ENCODE measurements at regions not wholly inside any gene's neighbourhood (a gene's known extent, or its start where the extent isn't known, plus 50 kb on each side); places are given as distances from the start of the nearest gene placed in this dataset.
A peak's percentile ranks its signal among the peaks of the same experiment; 100 is the strongest.

DNA sequence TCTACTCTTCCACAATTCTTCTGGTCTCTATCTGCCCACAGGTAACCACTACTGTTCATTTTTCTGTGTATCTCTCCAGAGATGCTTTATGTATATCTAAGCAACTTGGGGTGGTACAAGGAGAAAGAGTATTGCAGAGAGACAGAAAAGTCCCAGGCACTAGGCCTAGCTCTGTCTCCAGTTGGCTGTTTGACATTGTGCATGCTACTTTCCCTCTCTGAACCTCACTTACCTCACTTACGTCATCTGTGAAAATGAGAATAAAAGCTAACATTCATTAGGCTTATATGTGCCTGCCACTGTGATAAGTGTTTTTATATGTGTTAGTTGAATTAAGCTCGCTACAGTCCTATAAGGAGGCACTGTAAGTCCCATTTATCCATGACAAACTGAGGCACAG lies 76.7 kb upstream of the RNU6-1 start:
- ATAC-seq (ENCODE audit: low FRiP score) (no peak), DNase-seq (no peak)
- Histone ChIP-seq H3K27me3 (ENCODE audit: control insufficient read depth in 1 of 2, insufficient read depth in 2 of 2, low read length in 1 of 2) (no peaks in the 10 kb centered on the region), H3K4me1 (ENCODE audit: control insufficient read depth in 1 of 2, insufficient read depth in 2 of 2, low read length in 2 of 2) (peaks cover 7 to 17% of the 10 kb centered on the region in 2 donors), H3K27ac (ENCODE audit: low read depth in 1 of 2, low read length in 2 of 2) (peak overlapping the region; percentile 86 to 93), H3K36me3 (ENCODE audit: control insufficient read depth in 1 of 2, insufficient read depth in 2 of 2, low read length in 1 of 2) (no peaks in the 10 kb centered on the region), H3K4me3 (ENCODE audit: low read length in 2 of 2) (no peak overlapping the region), H3K9me3 (ENCODE audit: control insufficient read depth, low read length) (no peaks in the 10 kb centered on the region)
- intact Hi-C loops (cut with DNase I): loop anchor here in 1 of 2 donors (5.0 kb wide), 1 partner anchor 51 kb away; no protein-coding TSS in a partner anchor
- 32 to 38% methylated on average over 2 of the region's 2 CpGs for WGBS, 2 donors

DNA sequence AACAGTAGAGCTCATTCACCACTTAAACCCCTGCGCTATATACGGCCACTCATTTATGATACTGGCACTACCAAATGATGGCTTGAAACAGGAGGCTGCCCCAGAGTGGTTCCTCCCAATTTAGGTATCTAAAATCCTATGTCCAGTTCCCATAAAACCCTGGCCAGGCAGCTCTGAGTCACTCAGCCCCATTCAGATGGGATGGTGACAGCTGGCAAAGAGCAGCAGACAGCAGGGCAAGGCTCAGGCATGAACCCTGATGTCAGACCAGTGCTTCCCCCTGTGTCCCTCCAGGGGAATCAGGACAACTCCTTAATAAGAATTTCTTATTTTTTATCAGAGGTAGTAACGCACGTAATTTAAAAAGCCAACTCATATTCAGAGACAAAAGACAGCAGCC lies 77.2 kb upstream of the RNU6-1 start:
- Histone ChIP-seq H3K27ac (ENCODE audit: low read depth in 1 of 2, low read length in 2 of 2) (peak overlapping the region; percentile 86 to 89), H3K9me3 (ENCODE audit: control insufficient read depth, low read length) (no peaks in the 10 kb centered on the region), H3K27me3 (ENCODE audit: control insufficient read depth in 1 of 2, insufficient read depth in 2 of 2, low read length in 1 of 2) (no peaks in the 10 kb centered on the region), H3K4me1 (ENCODE audit: control insufficient read depth in 1 of 2, insufficient read depth in 2 of 2, low read length in 2 of 2) (peaks cover 7 to 17% of the 10 kb centered on the region in 2 donors), H3K4me3 (ENCODE audit: low read length in 2 of 2) (no peak overlapping the region), H3K36me3 (ENCODE audit: control insufficient read depth in 1 of 2, insufficient read depth in 2 of 2, low read length in 1 of 2) (no peaks in the 10 kb centered on the region)
- WGBS, 2 donors: 17 to 26% methylated on average over 4 of the region's 4 CpGs
- DNase-seq (peak; percentile 80 to 83), ATAC-seq (ENCODE audit: low FRiP score) (peak; percentile 63)
- intact Hi-C loops (cut with DNase I): loop anchor here in 1 of 2 donors (5.0 kb wide), 1 partner anchor 50 kb away; no protein-coding TSS in a partner anchor

DNA sequence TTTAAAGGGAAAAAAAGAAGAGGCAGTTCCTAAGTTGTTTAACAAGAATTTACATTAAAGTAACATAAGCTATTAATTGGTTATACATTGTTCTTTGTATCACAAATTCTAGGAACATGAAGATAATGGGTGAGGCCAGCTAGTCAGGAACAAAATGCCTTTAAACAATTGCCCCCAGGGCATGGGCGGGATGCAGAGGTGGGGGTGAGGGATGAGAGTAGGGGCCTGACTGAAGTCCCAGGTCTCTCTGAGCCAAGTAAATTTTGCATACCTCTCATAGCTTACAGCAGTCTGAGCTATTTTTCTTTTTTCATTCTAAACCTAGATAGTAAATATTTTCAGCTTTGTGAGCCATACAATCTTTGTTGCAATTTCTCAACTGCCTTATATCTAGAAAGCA lies 77.8 kb upstream of the RNU6-1 start:
- no peaks in the 10 kb centered on the region for H3K27me3 ChIP-seq (ENCODE audit: control insufficient read depth in 1 of 2, insufficient read depth in 2 of 2, low read length in 1 of 2)
- H3K9me3 ChIP-seq (ENCODE audit: control insufficient read depth, low read length): no peaks in the 10 kb centered on the region
- peaks cover 7 to 17% of the 10 kb centered on the region in 2 donors for H3K4me1 ChIP-seq (ENCODE audit: control insufficient read depth in 1 of 2, insufficient read depth in 2 of 2, low read length in 2 of 2)
- WGBS, 2 donors: 55 to 63% methylated on average over 1 of the region's 1 CpG
- H3K4me3 ChIP-seq (ENCODE audit: low read length in 2 of 2): no peak overlapping the region
- no peaks in the 10 kb centered on the region for H3K36me3 ChIP-seq (ENCODE audit: control insufficient read depth in 1 of 2, insufficient read depth in 2 of 2, low read length in 1 of 2)
- DNase-seq: no peak
- intact Hi-C loops (cut with DNase I): loop anchor here in 1 of 2 donors (5.0 kb wide), 1 partner anchor 50 kb away; no protein-coding TSS in a partner anchor
- no peak for ATAC-seq (ENCODE audit: low FRiP score)
- H3K27ac ChIP-seq (ENCODE audit: low read depth in 1 of 2, low read length in 2 of 2): peak overlapping the region; percentile 3 to 13

DNA sequence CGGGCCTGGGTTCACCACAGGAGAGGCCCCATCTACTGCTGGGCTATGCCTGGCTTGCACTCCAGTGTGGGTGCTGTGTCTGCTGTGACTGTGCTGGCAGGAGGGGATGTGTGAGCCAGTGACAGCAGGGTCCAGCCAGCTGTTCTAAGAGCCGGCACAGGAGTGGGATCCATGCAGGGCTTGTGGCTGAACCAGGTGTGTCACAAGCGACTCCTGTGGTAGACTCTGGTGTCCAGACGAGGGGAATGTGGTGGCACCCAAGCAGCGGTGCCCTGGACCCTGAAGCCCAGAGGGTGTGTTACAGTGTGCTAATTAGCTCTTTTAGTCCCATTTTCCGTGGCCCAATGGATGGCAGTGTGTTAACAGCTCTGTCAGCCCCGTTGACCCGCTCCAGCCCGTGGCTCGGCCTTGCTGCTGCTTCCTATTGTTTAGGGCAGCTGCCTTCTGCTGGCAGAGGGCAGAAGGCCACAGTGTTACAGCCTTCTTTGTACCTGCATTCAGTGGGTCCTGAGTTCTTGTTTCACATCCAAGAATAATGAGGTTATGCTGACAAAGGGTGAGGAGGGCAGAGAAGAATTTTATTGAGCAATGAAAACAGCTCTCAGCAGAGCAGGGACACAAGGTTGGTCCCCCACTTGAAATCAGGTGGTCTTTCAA lies 78.5 kb upstream of the RNU6-1 start:
- DNase-seq (no peak), ATAC-seq (ENCODE audit: low FRiP score) (no peak)
- H3K36me3 ChIP-seq (ENCODE audit: control insufficient read depth in 1 of 2, insufficient read depth in 2 of 2, low read length in 1 of 2): no peaks in the 10 kb centered on the region
- H3K4me3 ChIP-seq (ENCODE audit: low read length in 2 of 2): no peak overlapping the region
- peak overlapping the region; percentile 3 to 18 for H3K27ac ChIP-seq (ENCODE audit: low read depth in 1 of 2, low read length in 2 of 2)
- intact Hi-C loops (cut with DNase I): loop anchor here in 1 of 2 donors (5.0 kb wide), 1 partner anchor 49 kb away; no protein-coding TSS in a partner anchor
- peaks cover 10 to 19% of the 10 kb centered on the region in 2 donors for H3K4me1 ChIP-seq (ENCODE audit: control insufficient read depth in 1 of 2, insufficient read depth in 2 of 2, low read length in 2 of 2)
- H3K9me3 ChIP-seq (ENCODE audit: control insufficient read depth, low read length): no peaks in the 10 kb centered on the region
- no peaks in the 10 kb centered on the region for H3K27me3 ChIP-seq (ENCODE audit: control insufficient read depth in 1 of 2, insufficient read depth in 2 of 2, low read length in 1 of 2)
- 43 to 68% methylated on average over 10 of the region's 10 CpGs for WGBS, 2 donors

DNA sequence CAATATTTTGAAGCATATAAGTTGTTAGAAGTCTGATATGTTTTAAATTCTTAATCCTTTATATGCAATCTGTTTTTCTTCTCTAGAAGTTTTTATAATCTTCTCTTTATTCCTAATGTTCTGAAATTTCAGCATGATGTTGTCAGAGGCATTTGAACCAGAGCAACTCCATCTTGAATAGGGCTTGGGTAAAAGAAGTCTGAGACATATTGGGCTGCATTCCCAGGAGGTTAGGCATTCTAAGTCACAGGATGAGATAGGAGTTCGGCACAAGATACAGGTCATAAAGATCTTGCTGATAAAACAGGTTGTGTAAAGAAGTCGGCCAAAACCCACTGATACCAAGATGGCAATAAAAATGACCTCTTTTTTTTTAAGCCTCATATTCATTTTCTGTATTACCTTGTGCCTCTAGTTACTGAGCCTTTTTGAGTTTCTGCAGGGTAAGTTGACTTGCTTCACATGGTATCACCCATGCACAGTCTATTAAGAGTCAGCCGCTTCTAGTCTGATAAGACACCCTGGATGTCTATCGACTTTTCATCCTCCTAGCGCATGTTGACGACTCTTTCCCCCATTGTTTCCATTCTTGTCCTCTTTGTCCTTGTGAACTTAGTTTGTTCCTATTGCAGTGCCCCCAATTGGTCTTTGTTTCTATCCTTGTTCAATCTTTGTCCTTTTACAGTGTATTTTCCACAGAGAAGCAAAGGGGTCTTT lies 80.8 kb upstream of the RNU6-1 start:
- DNase-seq (no peak), ATAC-seq (ENCODE audit: low FRiP score) (no peak)
- no peaks in the 10 kb centered on the region for H3K9me3 ChIP-seq (ENCODE audit: control insufficient read depth, low read length)
- no peaks in the 10 kb centered on the region for H3K36me3 ChIP-seq (ENCODE audit: control insufficient read depth in 1 of 2, insufficient read depth in 2 of 2, low read length in 1 of 2)
- H3K4me1 ChIP-seq (ENCODE audit: control insufficient read depth in 1 of 2, insufficient read depth in 2 of 2, low read length in 2 of 2): peaks cover 11 to 32% of the 10 kb centered on the region in 2 donors
- H3K4me3 ChIP-seq (ENCODE audit: low read length in 2 of 2): no peak overlapping the region
- WGBS, 2 donors: 88 to 90% methylated on average over 6 of the region's 6 CpGs
- no peak overlapping the region for H3K27ac ChIP-seq (ENCODE audit: low read depth in 1 of 2, low read length in 2 of 2)
- H3K27me3 ChIP-seq (ENCODE audit: control insufficient read depth in 1 of 2, insufficient read depth in 2 of 2, low read length in 1 of 2): no peaks in the 10 kb centered on the region
- intact Hi-C loops (cut with DNase I): no loop called here

DNA sequence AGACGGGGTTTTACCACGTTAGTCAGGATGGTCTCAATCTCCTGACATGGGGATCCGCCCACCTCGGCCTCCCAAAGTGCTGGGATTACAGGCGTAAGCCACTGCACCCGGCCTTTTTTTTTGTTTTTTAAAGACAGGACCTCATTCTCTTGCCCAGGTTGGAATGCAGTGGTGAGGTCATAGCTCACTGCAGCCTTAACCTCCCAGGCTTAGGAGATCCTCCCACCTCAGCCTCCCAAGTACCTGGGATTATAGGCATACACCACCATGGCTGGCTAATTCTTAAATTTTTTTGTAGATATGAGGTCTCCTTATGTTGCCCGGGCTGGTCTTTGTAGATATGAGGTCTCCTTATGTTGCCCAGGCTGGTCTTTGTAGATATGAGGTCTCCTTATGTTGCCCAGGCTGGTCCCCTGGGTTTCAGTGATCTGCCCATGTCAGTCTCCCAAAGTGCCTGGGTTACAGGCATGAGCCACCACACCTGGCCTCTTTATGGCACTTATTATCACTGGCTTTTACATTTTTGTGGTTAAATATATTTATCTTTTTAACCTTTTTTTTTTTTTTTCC lies 82.3 kb upstream of the RNU6-1 start:
- DNase-seq: no peak
- Histone ChIP-seq H3K4me3 (ENCODE audit: low read length in 2 of 2) (no peak overlapping the region), H3K4me1 (ENCODE audit: control insufficient read depth in 1 of 2, insufficient read depth in 2 of 2, low read length in 2 of 2) (peaks cover 4 to 22% of the 10 kb centered on the region in 2 donors), H3K36me3 (ENCODE audit: control insufficient read depth in 1 of 2, insufficient read depth in 2 of 2, low read length in 1 of 2) (no peaks in the 10 kb centered on the region), H3K9me3 (ENCODE audit: control insufficient read depth, low read length) (no peaks in the 10 kb centered on the region), H3K27ac (ENCODE audit: low read depth in 1 of 2, low read length in 2 of 2) (no peak overlapping the region), H3K27me3 (ENCODE audit: control insufficient read depth in 1 of 2, insufficient read depth in 2 of 2, low read length in 1 of 2) (no peaks in the 10 kb centered on the region)
- intact Hi-C loops (cut with DNase I): no loop called here
- 94 to 96% methylated on average over 7 of the region's 7 CpGs for WGBS, 2 donors
- ATAC-seq (ENCODE audit: low FRiP score): no peak

DNA sequence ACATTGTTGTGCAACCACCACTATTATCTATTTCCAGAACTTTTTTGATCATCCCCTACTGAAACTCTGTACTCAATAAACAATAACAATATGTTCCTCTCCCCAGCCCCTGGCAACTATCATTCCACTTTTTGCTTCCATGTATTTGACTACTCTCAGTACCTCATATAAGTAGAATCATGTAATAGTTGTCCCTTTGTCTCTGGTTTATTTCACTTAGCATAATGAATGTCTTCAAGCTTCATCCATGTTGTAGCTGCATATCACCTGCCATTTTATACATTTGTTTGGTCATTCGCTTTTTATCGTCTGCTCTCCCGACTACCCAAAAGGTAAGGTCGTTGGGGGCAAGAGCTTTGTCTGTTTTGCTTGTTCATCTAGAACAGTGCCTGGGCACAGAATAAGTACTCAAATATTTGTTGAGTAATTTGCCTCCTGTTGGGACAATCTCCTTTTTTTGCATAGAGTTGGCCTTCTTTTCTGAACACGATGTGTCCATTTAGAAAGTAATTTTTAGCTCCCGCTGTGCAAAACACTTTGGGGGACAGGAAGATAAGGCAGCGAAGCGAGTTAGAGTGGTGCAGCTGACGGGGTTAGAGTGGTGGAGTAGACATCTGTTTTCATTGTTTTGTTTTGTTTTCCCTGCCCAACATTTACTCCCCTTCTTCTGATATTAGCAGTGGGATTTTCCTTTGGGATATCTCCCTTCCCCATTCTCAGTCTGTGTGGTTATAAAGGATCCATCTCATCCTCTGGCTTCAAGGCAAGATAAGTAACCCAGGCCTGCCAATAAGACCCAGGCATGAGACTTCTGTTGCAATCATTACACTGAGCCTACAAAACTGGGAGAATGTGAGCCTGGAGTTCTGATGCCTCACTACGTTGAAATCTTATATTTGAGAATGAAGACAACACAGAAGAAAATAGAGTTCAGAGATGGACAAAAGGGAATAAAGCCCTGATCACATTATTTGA lies 83.4 kb upstream of the RNU6-1 start:
- WGBS, 2 donors: 51 to 61% methylated on average over 10 of the region's 10 CpGs
- intact Hi-C loops (cut with DNase I): no loop called here
- Histone ChIP-seq H3K27me3 (ENCODE audit: control insufficient read depth in 1 of 2, insufficient read depth in 2 of 2, low read length in 1 of 2) (no peaks in the 10 kb centered on the region), H3K4me3 (ENCODE audit: low read length in 2 of 2) (no peak overlapping the region), H3K4me1 (ENCODE audit: control insufficient read depth in 1 of 2, insufficient read depth in 2 of 2, low read length in 2 of 2) (peaks cover 4 to 22% of the 10 kb centered on the region in 2 donors), H3K27ac (ENCODE audit: low read depth in 1 of 2, low read length in 2 of 2) (peak overlapping the region in 1 of 2 donors; percentile 79), H3K36me3 (ENCODE audit: control insufficient read depth in 1 of 2, insufficient read depth in 2 of 2, low read length in 1 of 2) (no peaks in the 10 kb centered on the region), H3K9me3 (ENCODE audit: control insufficient read depth, low read length) (no peaks in the 10 kb centered on the region)
- ATAC-seq (ENCODE audit: low FRiP score) (peak; percentile 77), DNase-seq (no peak)

DNA sequence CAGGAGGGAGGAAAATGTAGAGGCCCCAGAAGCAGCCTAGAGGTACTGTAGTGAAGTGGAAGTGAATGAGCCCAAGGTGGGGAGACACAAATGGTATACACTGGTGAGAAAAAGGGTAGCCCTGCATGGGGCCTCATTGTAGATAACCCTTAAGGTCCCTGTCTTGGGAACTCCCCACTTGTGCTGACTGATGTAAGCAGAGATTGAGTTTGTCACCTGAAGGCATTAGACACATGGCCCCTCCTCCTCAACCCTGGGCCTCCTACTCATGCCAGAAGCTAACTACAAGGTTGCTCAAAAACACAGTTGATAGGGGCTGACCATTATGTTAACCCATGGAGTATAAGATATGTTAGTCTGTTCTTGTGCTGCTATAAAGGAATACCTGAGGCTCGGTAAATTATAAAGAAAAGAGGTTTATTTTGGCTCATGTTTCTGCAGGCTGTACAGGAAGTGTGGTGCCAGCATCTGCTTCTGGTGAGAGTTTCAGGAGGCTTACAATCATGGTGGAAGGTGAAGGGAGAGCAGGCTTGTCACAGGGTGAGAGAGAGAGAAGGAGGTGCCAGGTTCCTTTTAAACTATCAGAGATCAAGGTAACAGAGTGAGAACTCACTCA lies 84.6 kb upstream of the RNU6-1 start:
- no peaks in the 10 kb centered on the region for H3K27me3 ChIP-seq (ENCODE audit: control insufficient read depth in 1 of 2, insufficient read depth in 2 of 2, low read length in 1 of 2)
- H3K9me3 ChIP-seq (ENCODE audit: control insufficient read depth, low read length): no peaks in the 10 kb centered on the region
- peaks cover 4 to 22% of the 10 kb centered on the region in 2 donors for H3K4me1 ChIP-seq (ENCODE audit: control insufficient read depth in 1 of 2, insufficient read depth in 2 of 2, low read length in 2 of 2)
- WGBS, 2 donors: 17 to 33% methylated on average over 1 of the region's 1 CpG
- intact Hi-C loops (cut with DNase I): no loop called here
- H3K4me3 ChIP-seq (ENCODE audit: low read length in 2 of 2): no peak overlapping the region
- ATAC-seq (ENCODE audit: low FRiP score) (no peak), DNase-seq (no peak)
- peak overlapping the region in 1 of 2 donors; percentile 73 for H3K27ac ChIP-seq (ENCODE audit: low read depth in 1 of 2, low read length in 2 of 2)
- H3K36me3 ChIP-seq (ENCODE audit: control insufficient read depth in 1 of 2, insufficient read depth in 2 of 2, low read length in 1 of 2): no peaks in the 10 kb centered on the region

All from aorta (tissue), 5 donors.